ENCODE measurements at regions not wholly inside any gene's neighbourhood (a gene's known extent, or its start where the extent isn't known, plus 50 kb on each side); places are given as distances from the start of the nearest gene placed in this dataset.

GRCh38 chr17:69723741-69724140, 309.2 kb downstream of the MAP2K6 start:
- H3K4me3 ChIP-seq (ENCODE audit: low read length), result no peak overlapping the region
- TF ChIP-seq, protein P1, sequence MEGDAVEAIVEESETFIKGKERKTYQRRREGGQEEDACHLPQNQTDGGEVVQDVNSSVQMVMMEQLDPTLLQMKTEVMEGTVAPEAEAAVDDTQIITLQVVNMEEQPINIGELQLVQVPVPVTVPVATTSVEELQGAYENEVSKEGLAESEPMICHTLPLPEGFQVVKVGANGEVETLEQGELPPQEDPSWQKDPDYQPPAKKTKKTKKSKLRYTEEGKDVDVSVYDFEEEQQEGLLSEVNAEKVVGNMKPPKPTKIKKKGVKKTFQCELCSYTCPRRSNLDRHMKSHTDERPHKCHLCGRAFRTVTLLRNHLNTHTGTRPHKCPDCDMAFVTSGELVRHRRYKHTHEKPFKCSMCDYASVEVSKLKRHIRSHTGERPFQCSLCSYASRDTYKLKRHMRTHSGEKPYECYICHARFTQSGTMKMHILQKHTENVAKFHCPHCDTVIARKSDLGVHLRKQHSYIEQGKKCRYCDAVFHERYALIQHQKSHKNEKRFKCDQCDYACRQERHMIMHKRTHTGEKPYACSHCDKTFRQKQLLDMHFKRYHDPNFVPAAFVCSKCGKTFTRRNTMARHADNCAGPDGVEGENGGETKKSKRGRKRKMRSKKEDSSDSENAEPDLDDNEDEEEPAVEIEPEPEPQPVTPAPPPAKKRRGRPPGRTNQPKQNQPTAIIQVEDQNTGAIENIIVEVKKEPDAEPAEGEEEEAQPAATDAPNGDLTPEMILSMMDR (conservative IDR thresholded peaks at IDR 0.05; ENCODE audit: low read depth, low read length), result peak; percentile 22
- no peak for DNase-seq (ENCODE audit: low read depth)

GRCh38 chr17:69724238-69724637, 309.7 kb downstream of the MAP2K6 start:
- DNase-seq (ENCODE audit: low read depth), result no peak
- TF ChIP-seq, protein P1 (conservative IDR thresholded peaks at IDR 0.05; ENCODE audit: low read depth, low read length), result no peak

GRCh38 chr17:69725146-69725545, 310.6 kb downstream of the MAP2K6 start:
- no peak for DNase-seq (ENCODE audit: low read depth)
- TF ChIP-seq, protein P1 (conservative IDR thresholded peaks at IDR 0.05; ENCODE audit: low read depth, low read length), result no peak
- H3K4me3 ChIP-seq (ENCODE audit: low read length), result no peak overlapping the region

More at GRCh38 chr17:69724238-69724637, 309.7 kb downstream of the MAP2K6 start:
- no peak overlapping the region for H3K4me3 ChIP-seq (ENCODE audit: low read length)

DNA sequence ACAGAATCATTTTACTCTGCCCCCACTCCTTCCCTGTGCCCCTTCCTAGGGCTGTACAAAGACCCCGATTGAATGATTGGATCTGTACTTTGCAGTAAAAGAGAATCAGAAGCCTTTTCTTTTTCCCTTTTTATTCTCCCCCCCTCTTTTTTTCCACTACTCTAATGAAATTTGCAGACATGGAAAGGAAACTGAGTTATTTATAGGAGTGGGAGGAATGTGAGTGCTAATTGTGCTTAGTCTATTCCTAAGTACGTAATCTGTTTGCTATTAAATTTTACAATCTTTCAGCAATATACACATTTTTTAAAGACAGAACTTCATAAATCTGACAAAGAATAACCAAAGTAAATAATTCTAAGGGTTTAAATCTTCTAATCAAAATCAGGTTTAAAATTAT, 314.3 kb downstream of the MAP2K6 start:
- no peak overlapping the region for H3K4me3 ChIP-seq (ENCODE audit: low read length)
- TF ChIP-seq, protein P1 (conservative IDR thresholded peaks at IDR 0.05; ENCODE audit: low read depth, low read length), result no peak
- no peak for DNase-seq (ENCODE audit: low read depth)

GRCh38 chr17:69729944-69730343, 315.4 kb downstream of the MAP2K6 start:
- TF ChIP-seq, protein P1 (conservative IDR thresholded peaks at IDR 0.05; ENCODE audit: low read depth, low read length), result no peak

GRCh38 chr17:69732272-69732918, 317.9 kb downstream of the MAP2K6 start:
- TF ChIP-seq, protein P1 (conservative IDR thresholded peaks at IDR 0.05; ENCODE audit: low read depth, low read length), result no peak
- no peak overlapping the region for H3K4me3 ChIP-seq (ENCODE audit: low read length)
- no peak for DNase-seq (ENCODE audit: low read depth)

More at GRCh38 chr17:69729944-69730343, 315.4 kb downstream of the MAP2K6 start:
- no peak overlapping the region for H3K4me3 ChIP-seq (ENCODE audit: low read length)
- no peak for DNase-seq (ENCODE audit: low read depth)

Data from retinal pigment epithelial cell (primary cell).